HUES48 (cell line): ENCODE measurements at regions not wholly inside any gene's neighbourhood (a gene's known extent, or its start where the extent isn't known, plus 50 kb on each side); places are given as distances from the start of the nearest gene placed in this dataset.
"Not testable (repeated sequence)": the region's sequence is repeated elsewhere in the genome, so short reads cannot be mapped to it uniquely, and the experiment has no call there.

Experiments used
- H3K27ac ChIP-seq: one replicate; pipeline ENCODE4 v1.7.0; 2013; ENCODE audit warnings: low read depth, low read length, inconsistent platforms
- H3K27me3 ChIP-seq: 2 replicates; pipeline ENCODE4 v1.6.1; 2013; ENCODE audit warnings: mild to moderate bottlenecking, low read length; ENCODE audit not compliant: control insufficient read depth, insufficient read depth
- H3K36me3 ChIP-seq: 2 replicates; pipeline ENCODE4 v1.6.1; 2013; ENCODE audit warnings: low read length; ENCODE audit not compliant: control insufficient read depth, insufficient read depth
- H3K4me1 ChIP-seq: 2 replicates; pipeline ENCODE4 v1.6.1; 2013; ENCODE audit warnings: mild to moderate bottlenecking, low read length; ENCODE audit not compliant: control insufficient read depth, insufficient read depth
- H3K4me3 ChIP-seq: 2 replicates; pipeline ENCODE4 v1.5.1; 2013; ENCODE audit warnings: mild to moderate bottlenecking, low read depth, low read length
- H3K9ac ChIP-seq: 2 replicates; pipeline ENCODE4 v1.6.1; 2013; ENCODE audit warnings: mild to moderate bottlenecking, low read depth, low read length, moderate library complexity
- H3K9me3 ChIP-seq: 2 replicates; pipeline ENCODE4 v1.6.1; 2013; ENCODE audit warnings: low read length; ENCODE audit not compliant: control insufficient read depth, insufficient read depth

DNA sequence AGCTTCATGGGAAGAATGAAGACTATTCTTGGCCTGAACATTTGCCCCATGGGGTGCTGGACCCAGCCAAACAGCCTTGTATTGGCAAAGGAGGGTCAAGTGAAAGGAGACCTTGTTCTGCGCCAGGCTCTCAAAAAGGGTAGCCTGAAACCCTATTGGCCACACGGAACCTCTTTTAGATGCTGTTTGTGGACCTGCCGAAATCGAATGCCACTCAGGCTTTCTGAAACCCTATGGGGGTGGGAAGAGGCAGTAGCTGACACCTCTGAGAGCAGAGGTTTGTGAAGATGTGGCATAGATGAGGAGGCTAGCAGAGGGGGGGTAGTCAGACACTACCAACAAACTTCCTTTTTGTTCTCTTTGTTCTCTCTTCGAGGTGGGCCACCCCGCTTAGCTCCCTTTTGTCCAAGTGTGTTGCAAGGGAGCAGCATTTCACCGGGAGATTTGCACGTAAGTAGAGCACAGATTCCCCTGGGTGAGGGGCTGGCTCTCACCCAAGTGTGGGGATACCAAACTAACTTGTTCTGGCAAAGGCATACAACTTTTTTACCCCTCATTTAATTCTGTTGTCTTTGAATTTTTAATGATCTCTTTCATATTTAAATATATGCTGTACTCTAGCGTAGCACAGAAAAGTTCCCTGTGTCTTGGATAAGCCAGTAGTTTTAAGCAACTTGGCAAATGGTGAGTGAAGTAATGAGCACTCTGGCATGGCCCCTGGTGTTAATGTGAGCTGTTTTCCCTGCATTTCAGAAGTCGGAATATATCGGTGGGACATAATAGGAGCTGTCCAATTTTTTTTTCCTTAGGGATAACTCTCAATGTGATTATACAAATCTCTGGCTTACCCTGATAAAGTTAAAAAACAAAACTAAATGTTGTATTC is 107.7 kb downstream of the SEPTIN7 start:
- H3K4me3 ChIP-seq: no peak overlapping the region

DNA sequence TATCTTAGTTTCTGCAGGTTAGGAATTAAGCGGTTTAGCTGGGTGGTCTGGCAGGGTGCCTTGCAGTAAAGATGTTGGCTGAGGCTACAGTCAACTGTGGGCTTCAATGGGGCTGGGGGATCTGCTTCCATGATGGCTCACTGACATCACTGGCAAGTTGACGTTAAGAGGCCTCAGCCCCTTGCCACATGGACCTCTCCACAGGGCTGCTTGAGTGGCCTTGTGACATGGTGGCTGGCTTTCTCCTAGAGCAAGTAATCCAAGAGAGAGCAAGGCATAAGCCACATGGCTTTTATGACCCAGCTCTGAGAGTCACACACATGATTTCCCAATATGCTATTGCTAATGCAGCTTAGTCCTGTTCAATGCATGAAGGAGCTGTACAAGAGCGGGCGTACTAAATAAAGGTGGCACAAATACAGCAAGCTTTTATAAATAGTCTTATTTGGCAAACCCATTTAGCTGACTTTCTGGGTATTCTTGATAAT is 109.1 kb downstream of the SEPTIN7 start:
- Histone ChIP-seq H3K27ac (no peak overlapping the region), H3K4me3 (no peak overlapping the region), H3K36me3 (0 out of 2 replicates have a peak, but pooled peaks cover 3% of the 10 kb centered on the region), H3K9me3 (no peaks in the 10 kb centered on the region; the same call in 1 of the 2 replicates), H3K4me1 (peaks cover 25% of the 10 kb centered on the region), H3K9ac (no peak overlapping the region), H3K27me3 (no peaks in the 10 kb centered on the region)

More for the DNA sequence above, 107.7 kb downstream of the SEPTIN7 start:
- H3K9me3 ChIP-seq: no peaks in the 10 kb centered on the region; the same call in 1 of the 2 replicates
- no peaks in the 10 kb centered on the region for H3K27me3 ChIP-seq
- H3K9ac ChIP-seq: no peak overlapping the region
- peak overlapping the region; percentile 21 for H3K27ac ChIP-seq
- peaks cover 15% of the 10 kb centered on the region for H3K36me3 ChIP-seq
- H3K4me1 ChIP-seq: peaks cover 25% of the 10 kb centered on the region

DNA sequence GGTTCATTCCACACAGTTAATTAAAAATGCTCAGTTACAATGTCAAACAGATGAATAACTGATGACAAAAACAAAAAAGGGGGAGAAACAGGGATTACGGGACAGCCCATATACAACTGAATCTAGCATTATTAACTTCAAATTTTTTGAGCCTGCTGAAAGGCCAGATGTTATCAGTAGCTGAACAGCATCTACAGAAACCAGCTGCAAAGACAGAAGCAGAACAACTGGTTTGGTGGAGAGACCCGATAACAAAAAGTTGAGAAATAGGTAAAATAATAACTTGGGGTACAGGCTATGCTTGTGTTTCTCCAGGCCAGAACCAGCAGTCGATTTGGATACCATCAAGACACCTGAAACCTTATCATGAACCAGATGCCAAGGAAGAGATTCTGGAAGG is 109.8 kb downstream of the SEPTIN7 start:
- not testable (repeated sequence) for H3K27me3 ChIP-seq, H3K9me3 ChIP-seq, H3K27ac ChIP-seq

DNA sequence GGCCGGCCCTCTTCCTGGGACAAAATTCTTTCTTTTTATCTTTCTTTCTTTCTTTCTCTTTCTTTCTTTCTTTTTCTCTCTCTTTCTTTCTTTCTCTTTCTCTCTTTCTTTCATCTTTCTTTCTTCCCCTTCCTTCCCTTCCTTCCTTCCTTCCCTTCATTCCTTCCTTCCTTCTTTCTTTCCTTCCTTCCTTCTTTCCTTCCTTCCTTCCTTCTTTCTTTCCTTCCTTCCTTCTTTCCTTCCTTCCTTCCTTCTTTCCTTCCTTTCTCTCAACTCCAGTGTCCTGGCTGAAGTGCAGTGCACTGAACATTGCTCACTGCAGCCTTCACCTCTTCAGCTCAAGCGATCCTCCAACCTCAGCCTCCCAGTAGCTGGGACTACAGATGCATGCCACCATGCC is 112.5 kb downstream of the SEPTIN7 start:
- H3K36me3 ChIP-seq, H3K4me3 ChIP-seq, H3K9ac ChIP-seq, H3K9me3 ChIP-seq, H3K27ac ChIP-seq, H3K27me3 ChIP-seq: not testable (repeated sequence)
- peaks cover 14% of the 10 kb centered on the region for H3K4me1 ChIP-seq

More for the DNA sequence above, 109.8 kb downstream of the SEPTIN7 start:
- H3K9ac ChIP-seq, H3K36me3 ChIP-seq, H3K4me3 ChIP-seq: not testable (repeated sequence)
- H3K4me1 ChIP-seq: peaks cover 25% of the 10 kb centered on the region

DNA sequence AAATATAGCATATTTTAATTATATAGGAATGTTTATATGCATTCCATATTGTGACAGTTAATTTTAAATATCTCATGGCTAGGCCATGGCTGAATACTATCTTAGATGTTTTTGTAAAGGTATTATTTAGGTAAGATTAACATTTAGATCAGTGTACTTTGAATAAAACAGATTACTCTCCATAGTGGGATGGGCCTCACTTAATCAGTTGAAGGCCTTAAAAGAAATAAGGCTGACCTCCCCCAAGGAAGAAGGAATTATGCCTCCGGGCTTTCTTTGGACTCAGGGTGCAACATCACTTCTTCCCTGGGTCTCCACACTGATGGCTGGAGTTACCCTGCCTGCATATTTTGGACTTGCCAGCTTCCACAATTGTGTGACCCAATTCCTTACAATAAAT is 113.4 kb downstream of the SEPTIN7 start:
- not testable (repeated sequence) for H3K27me3 ChIP-seq, H3K4me1 ChIP-seq, H3K36me3 ChIP-seq, H3K4me3 ChIP-seq, H3K9ac ChIP-seq, H3K9me3 ChIP-seq, H3K27ac ChIP-seq

DNA sequence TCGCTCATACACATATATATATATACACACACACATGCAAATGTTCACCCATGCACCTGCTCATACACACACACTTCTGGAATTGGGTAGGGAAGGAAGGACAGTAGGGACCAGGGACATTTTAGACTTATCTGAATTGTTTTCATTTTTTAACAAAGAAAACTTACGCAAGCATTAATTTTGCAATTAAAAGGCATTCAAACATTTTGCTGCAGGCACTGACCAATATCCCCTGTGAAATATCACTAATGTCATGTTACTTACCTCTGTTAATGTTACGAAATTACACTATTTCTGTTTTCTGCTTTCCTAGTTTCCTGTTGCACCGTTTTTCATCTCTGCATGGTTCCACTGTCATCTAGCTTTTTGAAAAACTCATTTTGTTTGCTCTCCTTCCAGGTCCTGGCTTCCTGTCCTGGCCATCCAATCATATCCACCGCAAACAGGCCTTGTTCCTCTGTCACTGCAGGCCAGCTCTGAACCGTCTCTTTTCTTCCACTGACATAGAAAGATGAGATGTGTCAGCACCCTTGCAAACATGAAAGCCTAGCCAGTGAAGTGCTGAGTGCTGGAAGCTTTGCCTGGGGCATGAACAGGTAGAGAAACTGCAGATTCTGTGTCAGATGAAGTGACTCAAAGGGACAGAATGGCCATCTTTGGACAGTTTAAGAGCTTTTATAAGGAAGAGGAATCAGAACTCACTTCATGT is 114.5 kb downstream of the SEPTIN7 start:
- not testable (repeated sequence) for H3K4me1 ChIP-seq, H3K9ac ChIP-seq, H3K4me3 ChIP-seq, H3K9me3 ChIP-seq, H3K36me3 ChIP-seq, H3K27ac ChIP-seq, H3K27me3 ChIP-seq

DNA sequence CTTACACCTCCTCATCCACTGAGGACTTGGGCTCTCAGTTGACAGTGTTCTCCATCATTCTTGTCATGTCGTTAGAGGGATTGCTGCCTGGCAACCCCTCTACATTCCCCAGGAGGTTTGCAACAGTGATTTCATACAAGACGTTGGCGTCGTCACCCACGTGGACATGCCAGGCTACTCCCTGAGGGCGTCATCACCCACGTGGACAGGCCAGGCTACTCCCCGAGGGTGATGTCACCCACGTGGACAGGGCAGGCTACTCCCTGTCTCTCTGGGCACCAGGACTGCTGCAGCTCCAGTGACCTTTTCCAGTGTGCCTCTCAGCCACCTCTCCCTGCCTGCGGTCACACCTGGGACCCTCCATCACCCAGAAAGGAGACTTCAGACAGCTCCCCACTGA is 117.4 kb downstream of the SEPTIN7 start:
- H3K36me3 ChIP-seq, H3K4me3 ChIP-seq, H3K9ac ChIP-seq, H3K9me3 ChIP-seq, H3K27ac ChIP-seq, H3K4me1 ChIP-seq, H3K27me3 ChIP-seq: not testable (repeated sequence)

DNA sequence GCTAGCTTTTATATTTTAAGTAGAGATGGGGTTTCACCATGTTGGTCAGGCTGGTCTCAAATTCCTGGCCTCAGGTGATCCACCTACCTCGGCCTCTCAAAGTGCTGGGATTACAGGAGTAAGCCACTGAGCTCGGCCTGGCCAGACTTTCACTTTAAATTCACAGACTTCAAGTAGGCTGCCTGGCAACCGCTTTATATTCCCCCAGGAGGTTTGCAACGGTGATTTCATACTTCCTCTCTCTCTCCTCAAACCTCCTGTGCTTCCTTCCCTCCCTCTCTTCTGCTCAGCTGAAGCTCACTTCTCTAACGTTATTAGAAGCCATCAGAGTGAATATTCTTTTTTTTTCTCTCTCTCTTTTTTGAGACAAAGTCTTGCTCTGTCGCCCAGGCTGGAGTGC is 118.8 kb downstream of the SEPTIN7 start:
- not testable (repeated sequence) for H3K4me3 ChIP-seq, H3K4me1 ChIP-seq, H3K9me3 ChIP-seq, H3K36me3 ChIP-seq, H3K27me3 ChIP-seq, H3K9ac ChIP-seq, H3K27ac ChIP-seq

DNA sequence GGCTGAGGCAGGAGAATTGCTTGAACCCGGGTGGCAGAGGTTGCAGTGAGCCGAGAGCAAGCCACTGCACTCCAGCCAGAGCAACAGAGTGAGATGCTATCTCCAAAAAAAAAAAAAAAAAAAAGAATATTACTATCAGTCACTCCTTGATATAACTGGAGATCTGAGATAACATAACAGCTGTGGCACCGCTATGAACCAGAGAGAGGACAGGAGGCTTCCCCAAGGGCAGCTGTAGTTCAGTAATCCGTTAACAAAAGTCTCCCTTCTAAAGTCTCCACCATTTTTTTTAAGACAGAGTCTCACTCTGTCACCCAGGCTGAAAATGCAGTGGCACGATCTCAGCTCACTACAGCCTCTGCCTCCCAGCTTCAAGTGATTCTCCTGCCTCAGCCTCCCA is 120.5 kb downstream of the SEPTIN7 start:
- H3K4me1 ChIP-seq, H3K27ac ChIP-seq, H3K27me3 ChIP-seq, H3K9ac ChIP-seq, H3K36me3 ChIP-seq, H3K4me3 ChIP-seq, H3K9me3 ChIP-seq: not testable (repeated sequence)

DNA sequence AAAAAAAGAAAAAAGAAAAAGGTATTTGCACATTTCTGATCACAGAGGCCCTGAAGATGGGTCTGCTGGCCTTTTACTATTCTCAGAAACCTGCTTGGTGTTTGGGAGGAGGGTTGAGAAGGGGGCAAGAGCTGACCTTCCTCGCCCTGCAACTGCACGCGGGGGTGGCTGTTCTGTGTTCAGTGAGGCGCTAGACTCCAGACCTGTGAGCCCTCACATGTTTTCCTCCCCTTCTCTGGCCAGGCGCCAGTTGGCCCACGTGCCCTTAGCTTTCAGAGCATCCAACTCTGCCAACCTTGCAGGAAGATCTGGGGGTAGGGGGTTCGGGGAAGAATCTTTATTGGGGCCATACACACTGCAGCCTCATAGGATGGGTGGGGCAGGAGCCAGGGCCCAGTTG is 123.8 kb downstream of the SEPTIN7 start:
- not testable (repeated sequence) for H3K27ac ChIP-seq, H3K9me3 ChIP-seq, H3K4me1 ChIP-seq, H3K36me3 ChIP-seq, H3K4me3 ChIP-seq, H3K9ac ChIP-seq, H3K27me3 ChIP-seq

DNA sequence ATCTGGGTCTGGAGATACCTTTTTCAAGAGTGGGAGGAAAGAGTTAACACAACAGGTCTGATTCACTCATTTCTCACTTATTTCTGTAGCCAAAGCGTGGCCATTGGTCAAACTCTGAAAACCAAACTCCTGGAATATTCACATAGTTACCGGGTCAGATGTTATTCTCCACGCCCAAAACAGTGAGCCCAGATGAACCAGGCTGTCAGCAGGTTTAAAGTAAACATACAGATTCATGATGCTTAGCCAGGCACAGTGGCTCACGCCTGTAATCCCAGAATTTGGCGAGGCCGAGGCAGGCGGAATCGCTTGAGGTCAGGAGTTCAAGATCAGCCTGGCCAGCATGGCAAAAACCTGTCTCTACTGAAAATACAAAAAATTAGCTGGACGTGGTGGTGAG is 126.1 kb downstream of the SEPTIN7 start:
- H3K9ac ChIP-seq, H3K4me3 ChIP-seq, H3K36me3 ChIP-seq, H3K9me3 ChIP-seq, H3K27me3 ChIP-seq, H3K27ac ChIP-seq, H3K4me1 ChIP-seq: not testable (repeated sequence)
